ENCODE measurements at regions not wholly inside any gene's neighbourhood (a gene's known extent, or its start where the extent isn't known, plus 50 kb on each side); places are given as distances from the start of the nearest gene placed in this dataset.

- no peak for TF ChIP-seq CTCF (IDR thresholded peaks at IDR 0.05; ENCODE audit: poor library complexity, severe bottlenecking)
- TF ChIP-seq TAF1 (IDR thresholded peaks at IDR 0.05; ENCODE audit: low read depth) = no peak
Observed at GRCh38 chr3:104474011-104474410, 892.7 kb upstream of the ALCAM start.
